HG02973 (cell line): ENCODE measurements at regions not wholly inside any gene's neighbourhood (a gene's known extent, or its start where the extent isn't known, plus 50 kb on each side); places are given as distances from the start of the nearest gene placed in this dataset.

ENCODE experiments used
- ATAC-seq: cut with Tn5 transposase; IDR thresholded peaks from one replicate; pipeline ENCODE4 v1.9.1; 2021; ENCODE audit warnings: moderate library complexity; ENCODE audit not compliant: unreplicated experiment

DNA sequence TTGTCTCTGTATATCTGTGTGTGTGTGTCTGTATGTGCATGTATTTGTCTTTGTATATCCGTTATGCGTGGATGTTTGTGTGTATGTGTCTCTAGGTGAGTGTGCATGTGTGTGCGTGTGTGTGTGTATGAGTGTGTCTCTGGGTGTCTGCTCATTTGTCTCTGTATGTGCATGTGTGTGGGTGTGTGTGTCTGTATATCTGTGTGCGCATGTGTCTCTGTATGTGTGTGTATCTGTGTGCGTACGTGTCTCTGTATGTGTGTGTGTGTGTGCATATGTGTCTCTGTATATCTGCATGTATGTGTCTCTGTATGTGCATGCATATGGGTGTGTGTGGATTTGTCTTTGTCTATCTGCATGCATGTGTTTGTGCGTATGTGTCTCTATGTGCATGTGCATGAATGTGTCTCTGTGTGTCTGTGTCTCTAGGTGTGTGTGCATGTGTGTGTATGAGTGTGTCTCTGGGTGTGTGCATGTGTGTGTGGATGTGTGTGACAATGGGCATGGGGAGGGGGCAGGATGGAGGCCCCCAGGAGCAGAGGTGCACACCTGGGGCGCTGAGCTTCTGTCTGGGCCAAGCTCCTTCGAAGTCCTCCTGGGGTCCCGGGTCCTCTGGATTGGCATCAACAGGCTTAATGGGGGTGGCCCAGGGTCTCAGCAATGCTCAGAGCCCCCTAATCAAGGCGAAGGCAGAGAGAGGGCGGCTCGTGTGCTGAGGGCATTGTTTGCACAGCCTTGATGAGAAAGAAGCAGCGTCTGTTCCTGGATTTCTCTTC is 373.4 kb upstream of the IRX4 start:
- no peak for ATAC-seq

DNA sequence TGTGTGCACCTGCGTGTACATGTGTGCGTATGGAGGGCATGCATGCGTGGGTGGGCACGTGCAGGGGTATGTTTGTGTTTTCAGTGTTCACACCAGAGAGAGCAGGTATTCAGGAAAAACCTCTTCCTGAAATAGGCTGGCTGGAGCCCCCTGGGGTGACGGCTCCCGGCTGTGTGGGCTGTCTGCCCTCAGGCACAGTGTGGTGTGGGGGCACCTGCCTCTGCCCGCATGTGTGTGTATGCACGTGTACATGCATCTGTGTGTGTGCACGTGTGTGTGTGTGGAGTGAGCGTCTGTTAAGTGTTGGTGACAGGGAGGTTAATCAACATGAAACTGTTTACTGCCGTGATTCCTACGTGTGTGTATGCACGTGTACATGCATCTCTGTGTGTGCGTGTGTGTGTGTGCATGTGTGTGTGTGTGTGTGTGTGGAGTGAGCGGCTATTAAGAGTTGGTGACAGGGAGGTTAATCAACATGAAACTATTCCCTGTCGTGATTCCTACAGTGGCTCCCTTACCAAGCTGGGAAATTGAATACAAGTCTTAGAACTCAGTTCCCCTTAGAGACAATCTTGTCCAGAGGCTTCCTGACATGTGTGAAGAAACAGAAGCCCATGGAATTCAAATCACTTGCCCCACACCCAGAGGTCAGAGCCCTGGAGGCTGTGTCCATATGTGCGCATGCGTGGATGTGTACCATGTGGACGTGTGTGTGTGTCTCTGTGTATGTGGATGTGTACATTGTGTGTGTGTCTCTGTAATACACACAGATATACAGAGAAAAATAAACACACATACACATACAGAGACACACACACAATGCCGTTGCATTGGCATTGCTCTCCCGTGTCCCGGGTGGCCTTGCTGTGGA is 372.4 kb upstream of the IRX4 start:
- no peak for ATAC-seq

DNA sequence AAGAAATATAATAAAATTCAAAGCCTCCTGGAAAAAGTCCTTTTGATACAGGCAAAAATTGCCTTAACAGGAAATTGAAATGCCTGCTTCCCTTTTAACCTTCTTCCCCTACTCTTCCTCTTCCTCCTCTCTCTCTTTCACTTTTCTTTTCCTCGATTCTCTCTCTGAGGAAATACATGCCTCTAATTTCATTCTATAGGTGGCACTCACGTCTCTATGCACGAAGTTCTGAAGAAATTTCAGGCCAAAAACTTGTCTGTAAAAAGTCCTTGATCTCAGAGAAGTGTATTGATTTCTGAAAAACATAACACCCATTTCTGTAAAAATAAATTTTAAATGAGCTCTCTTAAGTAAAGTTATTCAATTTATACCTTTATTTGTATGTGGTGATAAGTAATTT is 371.7 kb upstream of the IRX4 start:
- ATAC-seq, result no peak

DNA sequence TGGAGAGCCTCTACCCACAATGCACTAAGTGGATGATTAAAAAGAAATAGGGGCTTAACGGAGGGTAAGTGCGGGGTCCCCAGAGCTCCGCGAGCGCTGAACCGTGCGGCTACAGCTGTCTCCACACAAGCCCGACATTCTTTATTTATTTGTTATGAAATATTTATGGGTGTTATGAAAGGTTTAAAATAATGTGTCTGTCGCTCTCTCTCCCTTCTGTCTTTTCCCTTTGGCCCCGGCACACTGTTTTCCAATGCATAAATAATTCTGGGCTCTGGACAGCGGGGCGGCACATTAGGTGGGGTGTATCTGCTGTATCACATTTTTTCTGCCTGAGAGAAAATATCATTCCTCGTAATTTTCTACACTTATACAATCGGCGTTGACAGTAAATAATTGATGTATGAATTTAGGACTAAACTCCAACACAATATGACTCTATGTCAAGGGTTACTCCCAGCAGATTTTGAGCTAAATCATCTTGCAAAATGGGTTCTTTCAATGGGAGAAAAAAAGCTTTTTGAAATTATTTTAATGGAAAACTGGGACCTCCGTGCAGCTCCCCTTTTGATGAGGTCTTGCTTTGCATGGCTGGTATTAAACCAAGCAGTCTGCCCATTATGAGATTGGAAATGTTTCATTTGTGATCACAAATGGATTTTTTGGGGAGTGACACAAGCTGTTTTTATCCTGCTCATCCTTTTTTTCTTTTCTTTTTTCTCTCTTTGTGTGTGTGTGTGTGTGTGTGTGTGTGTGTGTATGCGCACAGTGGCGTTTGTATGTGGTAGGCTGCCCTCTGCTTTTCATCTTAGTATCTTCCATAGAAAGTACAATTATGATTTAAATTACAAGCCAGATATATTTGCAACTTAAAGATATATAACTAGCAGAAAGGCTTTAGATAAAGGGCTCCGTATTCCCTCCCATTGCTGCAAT is 370.6 kb upstream of the IRX4 start:
- no peak for ATAC-seq

DNA sequence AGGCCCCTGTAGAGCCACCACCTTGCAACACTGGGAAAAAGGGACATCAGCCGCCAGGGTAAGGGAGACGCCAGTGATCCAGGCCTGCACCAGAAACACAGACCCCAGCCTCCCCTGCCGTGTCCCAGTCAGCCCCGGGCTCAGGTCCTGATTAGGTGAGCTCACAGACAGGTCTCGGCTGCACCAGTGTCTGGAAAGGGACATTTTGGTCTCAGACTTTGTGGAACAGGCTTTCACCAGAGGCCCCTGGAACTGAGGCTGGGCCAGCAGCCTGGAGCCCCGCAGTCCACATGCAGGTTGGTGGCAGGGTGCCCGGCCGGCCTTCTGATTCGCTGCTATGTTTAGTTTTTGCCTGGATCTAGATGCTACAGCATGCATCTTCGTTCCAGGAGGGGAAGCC is 369.0 kb upstream of the IRX4 start:
- ATAC-seq, result no peak

DNA sequence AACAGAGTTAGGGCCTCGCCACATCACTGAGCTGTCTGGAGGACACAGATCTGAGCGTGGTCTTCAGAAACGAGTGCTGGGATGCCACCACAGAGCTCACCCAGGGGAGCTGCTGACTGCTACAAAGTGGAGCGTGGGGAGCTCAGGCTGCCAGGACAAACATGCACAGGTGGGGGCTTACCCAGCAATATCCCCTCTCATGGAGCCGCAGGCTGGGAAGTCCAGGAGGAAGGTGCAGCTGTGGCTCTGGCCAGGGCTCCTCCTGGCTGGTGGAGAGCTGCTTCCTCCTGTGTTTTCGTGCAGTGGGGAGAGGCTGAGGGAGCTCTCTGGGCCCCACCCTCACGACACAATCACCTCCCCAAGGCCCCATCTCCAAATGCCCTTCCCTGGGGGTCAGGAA is 368.6 kb upstream of the IRX4 start:
- no peak for ATAC-seq

DNA sequence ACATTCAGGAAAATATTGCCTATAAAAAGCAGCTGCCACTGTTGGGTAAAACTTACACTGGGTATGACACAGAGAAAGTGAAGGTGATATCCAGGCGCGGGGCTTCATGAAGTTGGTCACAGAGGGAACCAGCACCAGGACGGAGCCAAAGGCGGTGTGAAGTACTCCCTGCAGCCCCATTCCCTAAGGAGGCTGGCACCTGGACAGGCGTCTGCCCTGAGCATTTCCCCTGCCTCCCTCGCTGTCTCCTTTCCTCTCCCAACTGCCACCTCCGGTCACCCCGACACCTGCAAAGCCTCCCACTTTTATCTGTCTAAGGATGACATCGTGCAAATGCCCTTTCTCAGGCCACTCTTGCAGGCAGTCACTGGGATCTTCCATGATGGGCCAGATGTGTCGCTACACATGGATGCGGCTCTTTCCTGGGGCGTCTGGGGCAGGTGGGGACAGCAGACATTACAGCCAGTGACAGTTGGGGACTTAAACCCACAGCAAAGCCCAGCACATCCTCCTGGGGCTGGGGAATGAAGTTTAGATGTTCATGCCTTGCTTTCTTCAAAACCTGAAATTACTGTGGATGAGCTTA is 367.7 kb upstream of the IRX4 start:
- ATAC-seq, result no peak

DNA sequence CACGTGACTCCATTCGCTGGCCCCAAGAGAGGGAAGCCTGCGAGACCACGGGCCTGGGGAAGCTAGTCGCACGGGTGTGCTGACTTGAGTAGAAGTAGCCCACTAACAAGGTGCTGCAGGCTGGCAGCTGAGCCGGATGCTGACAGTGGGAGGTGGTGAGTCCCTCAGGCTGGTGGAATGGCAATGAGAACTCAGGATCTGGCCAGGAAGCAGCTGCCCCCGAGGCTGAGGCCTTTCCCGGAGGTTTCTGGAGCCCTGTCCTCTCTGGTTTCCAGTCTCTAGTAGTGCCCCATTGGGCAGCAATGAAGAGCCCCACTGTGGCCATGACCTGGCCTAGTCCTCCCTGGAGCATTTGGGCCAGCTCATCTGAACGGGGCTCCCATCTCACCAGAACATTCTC is 366.7 kb upstream of the IRX4 start:
- ATAC-seq, result no peak

DNA sequence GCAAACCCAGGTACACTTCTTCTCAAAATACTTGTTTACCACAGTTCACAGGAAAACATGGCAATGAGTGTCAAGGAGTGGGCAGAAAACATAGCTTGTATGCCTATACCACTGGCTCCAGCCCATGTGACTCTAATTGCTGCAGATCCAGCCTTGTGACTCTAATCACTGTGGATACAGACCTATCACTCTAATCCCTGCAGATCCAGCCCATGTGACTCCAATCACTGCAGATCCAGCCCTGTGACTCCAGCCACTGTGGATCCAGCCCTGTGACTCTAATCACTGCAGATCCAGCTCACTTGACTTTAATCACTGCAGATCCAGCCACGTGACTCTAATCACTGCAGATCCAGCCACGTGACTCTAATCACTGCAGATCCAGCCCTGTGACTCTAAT is 366.3 kb upstream of the IRX4 start:
- no peak for ATAC-seq

DNA sequence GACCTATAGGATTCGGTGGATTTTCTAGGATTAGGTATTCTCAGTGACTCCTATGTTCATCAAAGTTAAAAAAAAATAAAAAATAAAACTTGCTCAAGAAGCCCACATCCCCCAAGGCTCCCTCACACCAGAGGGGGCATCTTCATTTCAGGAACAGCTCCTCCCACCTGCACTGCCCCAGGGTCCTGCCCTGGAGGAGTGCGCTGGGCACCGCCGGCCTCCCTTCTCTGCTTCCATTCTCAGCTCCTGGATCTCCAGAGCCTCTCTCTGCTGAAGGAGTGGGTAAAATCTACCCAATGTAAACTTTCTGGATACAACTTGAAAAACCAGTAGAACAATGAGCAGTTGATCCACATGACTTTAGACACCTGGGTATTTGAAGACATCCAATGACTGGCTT is 359.8 kb upstream of the IRX4 start:
- ATAC-seq, result no peak

DNA sequence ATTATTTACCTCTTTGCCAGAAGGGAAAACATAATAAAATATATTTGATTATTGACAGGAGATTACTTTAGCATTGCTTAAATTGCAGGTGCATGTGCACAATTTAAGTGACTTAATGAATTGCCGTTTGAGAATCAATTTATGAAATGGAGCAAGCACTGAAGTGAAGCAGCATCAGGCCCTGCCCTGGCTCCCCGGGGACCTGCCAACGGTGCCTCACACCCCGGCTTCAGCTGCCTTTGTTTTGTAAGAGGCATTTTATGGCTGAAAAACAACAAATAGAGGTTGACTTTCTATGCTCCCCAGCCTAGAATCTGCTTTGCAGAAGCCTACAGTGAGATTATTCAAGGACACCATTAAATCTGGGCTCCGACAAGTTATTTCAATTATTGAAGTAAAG is 359.1 kb upstream of the IRX4 start:
- ATAC-seq, result no peak

DNA sequence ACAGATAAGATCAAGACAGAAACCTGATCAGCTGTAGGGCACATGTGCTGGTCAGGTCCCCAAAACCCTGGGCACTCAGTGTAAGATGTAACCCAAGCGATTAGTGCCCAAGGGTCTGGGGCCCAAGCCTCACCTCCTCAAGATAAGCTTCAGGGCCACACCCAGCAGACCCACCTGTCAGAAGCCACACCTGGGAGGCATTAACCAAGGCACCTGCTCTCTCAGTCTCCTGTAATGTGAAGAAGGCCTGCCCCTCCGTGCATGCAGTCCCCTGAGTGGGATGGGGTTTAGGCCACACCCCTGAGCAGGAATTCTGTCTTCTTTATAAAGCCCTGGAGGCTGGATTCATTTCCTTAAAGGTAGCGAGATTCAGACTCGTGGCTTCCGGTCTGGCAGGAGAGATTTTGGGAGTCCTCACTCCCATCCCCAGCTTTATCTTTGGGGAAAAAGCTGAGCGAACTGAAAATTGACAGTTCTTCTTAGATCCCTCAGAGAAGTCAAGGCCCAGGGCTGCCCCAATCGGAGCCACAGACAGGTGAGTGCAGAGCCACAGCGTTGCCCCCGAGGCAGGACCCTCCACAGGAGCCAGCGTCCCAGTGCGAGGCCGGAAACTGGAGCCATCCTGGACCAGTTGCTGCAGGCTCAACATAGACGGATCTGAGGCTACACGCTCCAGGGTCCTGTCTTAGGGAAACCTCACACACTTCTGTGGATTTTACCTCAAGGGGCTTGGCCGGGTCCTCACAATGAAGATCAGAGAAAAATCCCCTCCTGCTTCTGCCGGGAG is 357.6 kb upstream of the IRX4 start:
- no peak for ATAC-seq

DNA sequence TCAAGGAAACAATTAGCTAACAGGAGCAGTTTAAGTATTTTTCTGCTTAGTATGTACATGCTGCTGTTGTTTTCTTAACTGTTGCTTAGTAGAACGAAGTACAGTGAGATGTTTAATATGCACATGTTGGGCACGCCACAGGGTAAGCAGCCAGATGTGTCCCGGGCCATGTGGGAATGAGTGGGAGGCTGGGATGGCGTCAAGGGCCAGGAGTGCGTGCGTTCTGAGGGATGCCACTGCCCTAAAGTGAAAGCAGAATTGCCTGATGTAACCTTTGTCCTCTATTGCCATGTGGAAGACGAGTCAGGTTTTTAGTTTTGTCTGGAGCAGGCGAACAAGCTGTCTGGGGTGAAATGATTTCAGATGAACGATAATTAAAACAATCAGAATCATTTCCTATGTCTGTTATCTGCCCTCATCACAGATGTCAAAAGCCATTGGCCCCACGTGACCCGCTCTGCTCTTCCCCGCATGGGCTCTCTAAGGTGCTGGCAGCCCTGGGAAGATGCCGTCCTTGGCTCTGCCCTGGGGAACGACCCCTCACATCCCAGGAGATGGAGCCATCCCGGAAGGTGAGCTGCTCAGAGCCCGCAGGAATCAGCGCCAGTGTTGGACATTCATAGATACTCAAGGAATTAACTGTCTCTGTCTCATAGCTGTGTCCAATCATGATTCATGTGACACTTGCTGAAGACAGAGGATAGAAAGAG is 356.6 kb upstream of the IRX4 start:
- ATAC-seq, result no peak

DNA sequence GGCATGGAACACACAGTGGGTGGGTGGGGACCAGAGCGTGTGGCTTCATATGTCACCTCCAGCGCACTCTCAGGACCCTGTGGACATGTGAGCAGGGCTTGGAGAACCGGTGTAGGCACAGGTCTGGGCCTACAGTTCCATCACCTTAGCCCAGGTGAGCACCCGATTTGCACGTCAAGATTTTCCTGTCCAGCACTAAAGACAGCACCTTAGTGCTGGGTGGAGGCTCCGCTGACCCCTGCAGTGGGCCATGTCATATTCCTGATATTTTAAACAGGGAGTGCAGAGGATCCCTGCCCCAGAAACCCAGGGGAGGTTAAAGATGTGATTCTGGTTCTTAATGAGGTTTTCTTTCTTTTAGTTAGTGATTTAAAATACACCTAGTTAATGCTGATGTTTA is 356.0 kb upstream of the IRX4 start:
- ATAC-seq, result no peak

DNA sequence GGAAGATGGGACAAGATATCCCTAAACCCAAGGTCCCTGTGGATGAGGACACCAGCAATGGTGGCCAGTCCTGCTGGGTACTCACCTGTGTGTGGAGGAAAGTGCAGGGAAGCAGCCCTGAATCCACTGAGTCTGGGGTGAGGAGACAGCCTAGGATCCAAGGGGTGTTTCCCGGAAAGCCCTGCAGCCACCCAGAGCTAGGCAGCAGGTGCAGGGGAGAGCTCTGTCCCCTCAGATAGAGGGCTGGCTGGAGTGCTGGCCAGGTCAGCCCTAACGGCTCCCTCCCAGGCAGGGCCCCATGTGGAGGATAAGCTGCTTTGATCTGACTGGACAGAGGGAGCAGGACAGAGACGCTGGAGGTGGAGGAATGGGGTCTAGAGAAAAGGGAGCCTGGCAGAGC is 344.7 kb upstream of the IRX4 start:
- no peak for ATAC-seq

DNA sequence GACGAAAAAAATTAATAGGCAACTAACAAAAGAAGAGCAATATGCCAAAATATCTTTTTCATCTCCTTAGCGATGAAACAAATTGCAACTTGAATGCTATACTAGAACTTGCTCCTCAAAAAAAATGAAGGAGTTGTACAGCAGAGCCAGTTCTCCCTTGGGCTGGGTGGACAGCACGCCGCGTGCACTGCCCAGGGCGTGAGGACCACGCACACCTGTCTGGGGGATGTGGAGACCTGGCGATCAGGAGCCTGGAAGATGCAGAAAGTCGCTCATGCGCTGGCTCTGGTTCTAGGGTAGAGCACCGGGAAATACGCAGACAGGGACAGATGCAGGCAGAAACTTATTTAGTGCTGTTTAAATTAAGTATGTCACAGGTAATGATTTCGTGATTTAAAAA is 342.0 kb upstream of the IRX4 start:
- no peak for ATAC-seq

DNA sequence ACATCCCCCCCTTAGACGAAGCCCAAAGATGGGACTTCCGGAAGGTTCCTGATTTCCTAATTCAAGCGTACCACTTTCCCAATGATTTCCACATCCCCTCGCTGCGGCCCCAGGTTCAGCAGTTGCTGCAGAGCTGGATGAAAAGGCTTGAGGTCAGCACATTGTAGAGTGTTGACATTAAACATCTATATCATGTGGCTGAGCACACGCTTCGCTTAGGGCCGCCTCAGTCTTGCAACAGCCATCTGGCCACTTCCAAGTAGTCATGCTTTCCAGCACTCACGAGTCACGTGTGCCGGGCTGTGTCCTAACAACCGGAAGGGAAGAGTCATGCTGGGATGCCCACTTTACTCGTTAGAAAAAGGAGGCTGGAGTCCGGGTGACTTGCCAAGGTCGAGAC is 340.6 kb upstream of the IRX4 start:
- no peak for ATAC-seq

DNA sequence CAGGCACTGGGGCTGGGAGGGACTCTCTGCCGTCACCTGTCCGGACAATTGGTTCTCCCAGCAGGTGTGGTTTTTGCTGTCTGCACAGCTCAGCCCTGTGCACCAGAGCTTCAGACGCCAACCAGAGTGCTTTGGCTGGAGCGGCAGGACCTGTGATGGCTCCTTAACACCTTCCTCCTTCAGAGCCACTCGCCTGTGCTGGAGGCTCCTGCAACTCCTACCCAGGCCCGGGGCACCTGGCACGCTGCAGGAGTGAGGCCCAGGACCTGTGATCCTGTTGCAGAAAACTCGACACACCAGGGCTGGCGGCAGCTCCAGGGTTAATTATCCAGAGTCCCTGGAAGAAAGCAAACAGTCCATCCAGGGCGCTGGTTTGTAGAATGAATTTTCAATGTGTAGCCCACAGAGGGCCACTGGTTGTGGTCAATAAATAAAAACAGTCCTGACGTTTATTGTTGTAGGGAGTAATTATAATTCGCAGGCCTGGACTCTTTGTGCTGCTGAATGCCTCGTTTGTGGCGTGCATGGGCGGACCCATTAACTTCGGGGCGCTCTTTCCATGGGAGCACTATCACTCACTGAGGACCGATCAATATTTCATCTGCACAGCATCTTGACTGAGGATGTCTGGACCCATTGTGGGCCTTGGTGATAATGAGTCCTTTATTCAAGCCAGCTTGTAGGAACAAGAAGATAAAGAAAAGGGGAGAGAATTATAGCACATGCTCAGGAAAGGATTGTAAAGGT is 339.7 kb upstream of the IRX4 start:
- ATAC-seq, result no peak

DNA sequence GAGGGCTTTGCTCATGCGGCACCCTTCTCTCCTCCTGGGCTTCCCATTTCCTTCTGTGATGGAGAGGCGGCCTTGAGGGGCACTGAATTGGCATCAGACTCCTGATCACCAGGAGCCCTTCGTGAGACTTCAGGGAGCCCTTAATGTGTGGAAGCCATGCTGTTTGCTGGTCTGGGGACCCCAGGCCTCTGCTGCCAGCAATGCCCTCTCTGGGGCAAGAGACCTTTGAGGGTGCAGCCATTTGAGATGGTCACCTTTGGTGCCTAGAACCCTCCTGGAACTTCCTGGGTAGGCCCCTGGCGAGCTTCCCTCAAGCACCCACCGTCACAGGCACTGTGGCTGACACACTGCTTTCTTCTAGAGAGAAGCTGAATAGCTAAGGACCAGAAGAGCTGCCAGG is 338.7 kb upstream of the IRX4 start:
- ATAC-seq, result no peak
